ENCODE measurements at regions not wholly inside any gene's neighbourhood (a gene's known extent, or its start where the extent isn't known, plus 50 kb on each side); places are given as distances from the start of the nearest gene placed in this dataset.
A peak's percentile ranks its signal among the peaks of the same experiment; 100 is the strongest.

DNA sequence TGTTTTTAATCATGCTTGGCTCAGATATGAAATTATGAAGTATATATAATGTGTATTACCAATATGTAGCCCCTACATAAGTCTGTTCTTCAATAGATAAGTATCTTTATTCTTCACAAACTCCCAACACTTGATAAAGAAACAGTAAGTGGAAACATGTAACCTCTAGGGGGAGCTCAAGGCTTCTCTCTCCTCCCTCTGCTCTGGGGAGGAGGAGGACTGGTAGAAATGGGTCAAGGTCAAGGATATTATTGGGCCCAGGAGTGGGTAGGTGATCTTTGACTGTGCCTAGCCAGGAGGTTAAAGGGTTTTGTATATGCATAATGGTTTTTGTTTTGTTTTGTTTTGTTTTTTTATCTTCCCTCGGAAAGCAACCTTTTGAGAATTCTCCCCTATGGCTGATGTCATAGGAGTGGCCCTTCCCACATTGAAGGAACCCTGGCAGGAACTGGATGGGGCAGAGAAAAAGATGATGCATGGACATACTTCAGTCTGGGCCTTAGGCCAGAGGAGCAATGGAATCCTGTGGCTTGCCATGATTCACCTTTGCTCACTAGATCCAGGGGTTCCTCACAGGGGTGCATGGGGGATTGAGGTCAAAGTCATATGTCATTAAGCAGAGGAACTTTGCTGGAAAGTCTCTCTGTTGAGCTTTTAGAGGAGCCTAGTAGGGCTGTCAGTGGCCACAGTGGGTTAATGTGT is 460.3 kb downstream of the MID1IP1 start:
- H3K27ac ChIP-seq: no peak overlapping the region
- no peak for DNase-seq
- intact Hi-C loops (cut with DNase I; ENCODE audit: low total_unique reads) (no loop called here), in situ Hi-C loops (cut with MboI; ENCODE audit: low pct_ligation_motif_present in 1 of 4, low pct_unique_long_range_greater_than_20kb in 1 of 4, low sequenced_read_pairs in 3 of 4) (no loop called here)
- no peaks in the 10 kb centered on the region for H3K9me3 ChIP-seq
- H3K4me3 ChIP-seq: no peak overlapping the region
- no peaks in the 10 kb centered on the region for H3K4me1 ChIP-seq
- WGBS, 2 donors (ENCODE audit: low coverage in 1 of 2): 53% methylated on average over 1 of the region's 1 CpG; no CpG with 5 or more reads in 1 of the 2 donors
- H3K36me3 ChIP-seq: no peaks in the 10 kb centered on the region
- H3K27me3 ChIP-seq: no peaks in the 10 kb centered on the region
- no peak for TF ChIP-seq EP300 (IDR thresholded peaks at IDR 0.05; ENCODE audit: low read depth)
- TF ChIP-seq POLR2A (IDR thresholded peaks at IDR 0.05): no peak
- TF ChIP-seq, protein P1, sequence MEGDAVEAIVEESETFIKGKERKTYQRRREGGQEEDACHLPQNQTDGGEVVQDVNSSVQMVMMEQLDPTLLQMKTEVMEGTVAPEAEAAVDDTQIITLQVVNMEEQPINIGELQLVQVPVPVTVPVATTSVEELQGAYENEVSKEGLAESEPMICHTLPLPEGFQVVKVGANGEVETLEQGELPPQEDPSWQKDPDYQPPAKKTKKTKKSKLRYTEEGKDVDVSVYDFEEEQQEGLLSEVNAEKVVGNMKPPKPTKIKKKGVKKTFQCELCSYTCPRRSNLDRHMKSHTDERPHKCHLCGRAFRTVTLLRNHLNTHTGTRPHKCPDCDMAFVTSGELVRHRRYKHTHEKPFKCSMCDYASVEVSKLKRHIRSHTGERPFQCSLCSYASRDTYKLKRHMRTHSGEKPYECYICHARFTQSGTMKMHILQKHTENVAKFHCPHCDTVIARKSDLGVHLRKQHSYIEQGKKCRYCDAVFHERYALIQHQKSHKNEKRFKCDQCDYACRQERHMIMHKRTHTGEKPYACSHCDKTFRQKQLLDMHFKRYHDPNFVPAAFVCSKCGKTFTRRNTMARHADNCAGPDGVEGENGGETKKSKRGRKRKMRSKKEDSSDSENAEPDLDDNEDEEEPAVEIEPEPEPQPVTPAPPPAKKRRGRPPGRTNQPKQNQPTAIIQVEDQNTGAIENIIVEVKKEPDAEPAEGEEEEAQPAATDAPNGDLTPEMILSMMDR (IDR thresholded peaks at IDR 0.05): peak; percentile 29 to 46 (median 42)
- no peak for TF ChIP-seq POLR2AphosphoS5 (IDR thresholded peaks at IDR 0.05)

DNA sequence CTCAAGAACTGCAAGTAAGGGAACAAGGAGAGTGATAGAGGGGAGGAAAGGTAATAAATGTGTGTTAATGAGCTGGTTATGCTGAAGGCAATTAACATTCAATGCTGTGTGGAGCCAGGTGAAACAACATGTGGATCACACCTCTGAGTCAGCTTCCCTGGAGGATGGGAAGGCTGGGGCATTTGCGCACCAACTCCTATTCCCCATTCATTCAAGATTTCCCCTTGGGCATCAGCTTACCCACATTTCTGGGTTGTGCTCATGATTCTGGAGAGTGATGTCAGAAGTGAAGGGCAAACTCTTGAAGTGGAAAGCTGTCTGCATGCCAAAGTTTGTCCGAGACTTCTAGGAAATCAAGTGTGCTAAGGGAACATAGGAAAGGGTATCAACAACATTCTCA is 461.4 kb downstream of the MID1IP1 start:
- H3K4me3 ChIP-seq: no peak overlapping the region
- no peak for DNase-seq
- in situ Hi-C loops (cut with MboI; ENCODE audit: low pct_ligation_motif_present in 1 of 4, low pct_unique_long_range_greater_than_20kb in 1 of 4, low sequenced_read_pairs in 3 of 4): no loop called here
- intact Hi-C loops (cut with DNase I; ENCODE audit: low total_unique reads): no loop called here
- H3K4me1 ChIP-seq: no peaks in the 10 kb centered on the region
- no peaks in the 10 kb centered on the region for H3K27me3 ChIP-seq
- no peaks in the 10 kb centered on the region for H3K36me3 ChIP-seq
- no peak for TF ChIP-seq EP300 (IDR thresholded peaks at IDR 0.05; ENCODE audit: low read depth)
- TF ChIP-seq POLR2A (IDR thresholded peaks at IDR 0.05): no peak
- TF ChIP-seq POLR2AphosphoS5 (IDR thresholded peaks at IDR 0.05): no peak
- TF ChIP-seq, protein P1 (IDR thresholded peaks at IDR 0.05): no peak
- H3K27ac ChIP-seq: no peak overlapping the region
- H3K9me3 ChIP-seq: no peaks in the 10 kb centered on the region
- WGBS, 2 donors (ENCODE audit: low coverage in 1 of 2): 76% methylated on average over 2 of the region's 2 CpGs; no CpG with 5 or more reads in 1 of the 2 donors

DNA sequence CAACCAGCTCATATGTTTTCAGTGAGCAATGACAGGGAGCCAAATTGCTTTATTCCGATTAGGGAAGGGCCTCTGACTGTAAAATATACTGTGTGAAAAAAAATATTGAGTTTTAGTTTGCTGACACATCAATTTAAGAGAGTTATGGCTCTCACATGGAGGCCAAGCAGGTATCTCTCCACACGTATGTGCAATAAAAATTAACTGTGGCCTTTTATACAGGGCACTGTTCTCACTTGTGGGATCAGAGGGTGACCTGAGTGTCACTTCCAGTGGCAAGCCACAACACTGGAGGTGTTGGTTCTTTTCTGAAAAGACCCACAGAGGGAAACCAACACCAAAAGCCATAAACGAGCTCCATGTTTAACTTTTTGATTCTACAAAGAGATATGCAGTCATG is 462.8 kb downstream of the MID1IP1 start:
- Histone ChIP-seq H3K27ac (no peak overlapping the region), H3K9me3 (no peaks in the 10 kb centered on the region), H3K36me3 (no peaks in the 10 kb centered on the region), H3K4me3 (no peak overlapping the region), H3K27me3 (no peaks in the 10 kb centered on the region), H3K4me1 (no peaks in the 10 kb centered on the region)
- DNase-seq: no peak
- TF ChIP-seq EP300 (IDR thresholded peaks at IDR 0.05; ENCODE audit: low read depth) (no peak), POLR2AphosphoS5 (IDR thresholded peaks at IDR 0.05) (no peak), POLR2A (IDR thresholded peaks at IDR 0.05) (no peak)
- TF ChIP-seq, protein P1 (IDR thresholded peaks at IDR 0.05): no peak
- in situ Hi-C loops (cut with MboI; ENCODE audit: low pct_ligation_motif_present in 1 of 4, low pct_unique_long_range_greater_than_20kb in 1 of 4, low sequenced_read_pairs in 3 of 4) (no loop called here), intact Hi-C loops (cut with DNase I; ENCODE audit: low total_unique reads) (no loop called here)
- 39% methylated on average over 3 of the region's 3 CpGs; no CpG with 5 or more reads in 1 of the 2 donors for WGBS, 2 donors (ENCODE audit: low coverage in 1 of 2)

DNA sequence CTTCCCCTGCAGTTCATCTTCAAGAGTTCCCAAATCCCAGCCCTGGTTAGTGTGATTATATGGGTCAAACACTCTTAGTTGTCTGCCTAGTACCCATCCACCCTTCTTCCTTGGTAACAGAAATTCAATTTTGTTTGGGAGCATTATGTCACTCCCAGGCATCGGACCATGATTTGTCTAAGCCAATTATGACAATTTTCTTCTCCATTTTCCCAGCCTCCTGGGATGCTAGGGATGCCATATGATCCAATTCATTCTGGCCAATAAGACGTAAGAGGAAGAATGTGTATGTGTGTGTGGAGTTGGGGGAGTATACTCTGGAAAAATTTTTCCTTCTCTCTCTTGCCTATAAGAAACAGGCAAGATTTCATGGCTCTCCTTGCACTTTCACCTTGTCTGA is 465.9 kb downstream of the MID1IP1 start:
- Histone ChIP-seq H3K4me1 (no peaks in the 10 kb centered on the region), H3K27ac (no peak overlapping the region), H3K36me3 (no peaks in the 10 kb centered on the region), H3K27me3 (no peaks in the 10 kb centered on the region), H3K4me3 (no peak overlapping the region), H3K9me3 (no peaks in the 10 kb centered on the region)
- intact Hi-C loops (cut with DNase I; ENCODE audit: low total_unique reads): no loop called here
- no peak for DNase-seq
- in situ Hi-C loops (cut with MboI; ENCODE audit: low pct_ligation_motif_present in 1 of 4, low pct_unique_long_range_greater_than_20kb in 1 of 4, low sequenced_read_pairs in 3 of 4): no loop called here
- WGBS, 2 donors (ENCODE audit: low coverage in 1 of 2): 74% methylated on average over 2 of the region's 2 CpGs; no CpG with 5 or more reads in 1 of the 2 donors
- TF ChIP-seq, protein P1 (IDR thresholded peaks at IDR 0.05): no peak
- TF ChIP-seq EP300 (IDR thresholded peaks at IDR 0.05; ENCODE audit: low read depth): no peak
- TF ChIP-seq POLR2AphosphoS5 (IDR thresholded peaks at IDR 0.05): no peak
- TF ChIP-seq POLR2A (IDR thresholded peaks at IDR 0.05): no peak

Measured in transverse colon (tissue), 4 donors.